HS-5 (cell line): ENCODE measurements at regions not wholly inside any gene's neighbourhood (a gene's known extent, or its start where the extent isn't known, plus 50 kb on each side); places are given as distances from the start of the nearest gene placed in this dataset.

Experiments used
- DNase-seq: peaks from one replicate; pipeline ENCODE4 v3.0.0-alpha.2; 2012; ENCODE audit warnings: low read depth

GRCh38 chr9:82498541-82499317 is 510.2 kb downstream of the SPATA31D1 start:
- no peak for DNase-seq

- DNase-seq: no peak
Observed at GRCh38 chr9:82499337-82499736, 510.8 kb downstream of the SPATA31D1 start.

GRCh38 chr9:82504620-82505019 is 516.0 kb downstream of the SPATA31D1 start:
- no peak for DNase-seq

- no peak for DNase-seq
Observed at GRCh38 chr9:82511626-82512025, 523.1 kb downstream of the SPATA31D1 start.

GRCh38 chr9:82512728-82513127 is 524.2 kb downstream of the SPATA31D1 start:
- no peak for DNase-seq

GRCh38 chr9:82513242-82513751 is 524.7 kb downstream of the SPATA31D1 start:
- DNase-seq: no peak

- DNase-seq: no peak
Observed at GRCh38 chr9:82513976-82514735, 525.6 kb downstream of the SPATA31D1 start.

GRCh38 chr9:82518868-82519267 is 530.3 kb downstream of the SPATA31D1 start:
- no peak for DNase-seq

- no peak for DNase-seq
Observed at GRCh38 chr9:82519332-82519731, 530.8 kb downstream of the SPATA31D1 start.

- no peak for DNase-seq
Observed at GRCh38 chr9:82524407-82524806, 535.8 kb downstream of the SPATA31D1 start.

- no peak for DNase-seq
Observed at GRCh38 chr9:82526577-82526976, 536.4 kb downstream of the RASEF start.

GRCh38 chr9:82531795-82532194 is 531.1 kb downstream of the RASEF start:
- no peak for DNase-seq

- DNase-seq: no peak
Observed at GRCh38 chr9:82532504-82533180, 530.3 kb downstream of the RASEF start.

- DNase-seq: no peak
Observed at GRCh38 chr9:82535432-82535998, 527.4 kb downstream of the RASEF start.

GRCh38 chr9:82538634-82539033 is 524.3 kb downstream of the RASEF start:
- no peak for DNase-seq

GRCh38 chr9:82539146-82539545 is 523.8 kb downstream of the RASEF start:
- DNase-seq: no peak

- DNase-seq: no peak
Observed at GRCh38 chr9:82539856-82540579, 522.9 kb downstream of the RASEF start.

- DNase-seq: no peak
Observed at GRCh38 chr9:82543726-82544125, 519.2 kb downstream of the RASEF start.

- no peak for DNase-seq
Observed at GRCh38 chr9:82546136-82546535, 516.8 kb downstream of the RASEF start.

- DNase-seq: no peak
Observed at GRCh38 chr9:82547995-82548394, 514.9 kb downstream of the RASEF start.

GRCh38 chr9:82549174-82549821 is 513.6 kb downstream of the RASEF start:
- no peak for DNase-seq
